Inflammatory macrophage treated with lipopolysaccharide for 4 hours (primary cell): ENCODE measurements at regions not wholly inside any gene's neighbourhood (a gene's known extent, or its start where the extent isn't known, plus 50 kb on each side); places are given as distances from the start of the nearest gene placed in this dataset.

Source experiments
- DNase-seq: peaks from one replicate; pipeline ENCODE4 v3.0.0-alpha.2; 2020

- DNase-seq, result no peak
These were observed 236.0 kb upstream of the CIBAR2 start for GRCh38 chr16:85348065-85348840.

- no peak for DNase-seq
These were observed 236.7 kb upstream of the CIBAR2 start for GRCh38 chr16:85348911-85349334.

GRCh38 chr16:85349365-85350145, 237.3 kb upstream of the CIBAR2 start:
- no peak for DNase-seq

- no peak for DNase-seq
These were observed 238.0 kb upstream of the CIBAR2 start for GRCh38 chr16:85350146-85350728.

- no peak for DNase-seq
These were observed 238.7 kb upstream of the CIBAR2 start for GRCh38 chr16:85350973-85351372.

GRCh38 chr16:85353013-85353412, 240.7 kb upstream of the CIBAR2 start:
- no peak for DNase-seq

GRCh38 chr16:85353839-85354685, 241.8 kb upstream of the CIBAR2 start:
- no peak for DNase-seq

GRCh38 chr16:85354686-85355514, 242.6 kb upstream of the CIBAR2 start:
- no peak for DNase-seq

GRCh38 chr16:85355515-85355837, 243.2 kb upstream of the CIBAR2 start:
- DNase-seq, result no peak

GRCh38 chr16:85356157-85356556, 243.9 kb upstream of the CIBAR2 start:
- no peak for DNase-seq

- no peak for DNase-seq
These were observed 245.1 kb upstream of the CIBAR2 start for GRCh38 chr16:85357323-85357722.

GRCh38 chr16:85357924-85358505, 245.7 kb upstream of the CIBAR2 start:
- DNase-seq, result no peak

- DNase-seq, result no peak
These were observed 246.5 kb upstream of the CIBAR2 start for GRCh38 chr16:85358704-85359146.

- DNase-seq, result no peak
These were observed 247.0 kb upstream of the CIBAR2 start for GRCh38 chr16:85359147-85359822.

- DNase-seq, result no peak
These were observed 248.3 kb upstream of the CIBAR2 start for GRCh38 chr16:85360323-85361277.

GRCh38 chr16:85361441-85362118, 249.3 kb upstream of the CIBAR2 start:
- no peak for DNase-seq

- DNase-seq, result no peak
These were observed 250.2 kb upstream of the CIBAR2 start for GRCh38 chr16:85362443-85362842.

GRCh38 chr16:85363427-85363826, 249.7 kb upstream of the GSE1 start:
- no peak for DNase-seq

- no peak for DNase-seq
These were observed 249.2 kb upstream of the GSE1 start for GRCh38 chr16:85363881-85364280.
